GM23248 (cell line): ENCODE measurements at regions not wholly inside any gene's neighbourhood (a gene's known extent, or its start where the extent isn't known, plus 50 kb on each side); places are given as distances from the start of the nearest gene placed in this dataset.

Experiments
- DNase-seq: peaks from one replicate; pipeline ENCODE4 v3.0.0-alpha.2; 2015
- H2AFZ ChIP-seq: fragments of 200-600 bp; sonication (generic); 2 replicates; pipeline ENCODE4 v1.6.1; 2016; ENCODE audit warnings: antibody characterized with exemption
- H3F3A ChIP-seq: fragments of 200-600 bp; sonication (generic); 2 replicates; pipeline ENCODE4 v1.6.1; 2016; ENCODE audit warnings: mild to moderate bottlenecking, antibody characterized with exemption, mixed run types; ENCODE audit not compliant: insufficient read depth
- H3K27ac ChIP-seq: fragments of 200-600 bp; sonication (generic); 2 replicates; pipeline ENCODE4 v1.5.1; 2016; ENCODE audit warnings: mild to moderate bottlenecking
- H3K27me3 ChIP-seq: fragments of 200-600 bp; sonication (generic); replicated peaks from 2 replicates; pipeline ENCODE4 v1.6.1; 2016; ENCODE audit warnings: mild to moderate bottlenecking; ENCODE audit not compliant: insufficient read depth
- H3K36me3 ChIP-seq: fragments of 200-600 bp; sonication (generic); 2 replicates; pipeline ENCODE4 v1.6.1; 2016; ENCODE audit warnings: low read depth, mild to moderate bottlenecking
- H3K4me1 ChIP-seq: fragments of 200-600 bp; sonication (generic); 2 replicates; pipeline ENCODE4 v1.6.1; 2016; ENCODE audit warnings: mild to moderate bottlenecking; ENCODE audit not compliant: insufficient read depth
- H3K4me2 ChIP-seq: fragments of 200-600 bp; sonication (generic); one replicate; pipeline ENCODE4 v1.6.1; 2016; ENCODE audit warnings: mild to moderate bottlenecking; ENCODE audit not compliant: unreplicated experiment
- H3K4me3 ChIP-seq: fragments of 200-600 bp; sonication (generic); 2 replicates; pipeline ENCODE4 v1.5.1; 2016; ENCODE audit warnings: mild to moderate bottlenecking
- H3K79me2 ChIP-seq: fragments of 200-600 bp; sonication (generic); 2 replicates; pipeline ENCODE4 v1.6.1; 2016; ENCODE audit warnings: mild to moderate bottlenecking; ENCODE audit not compliant: insufficient read depth
- H3K9ac ChIP-seq: fragments of 200-600 bp; sonication (generic); 2 replicates; pipeline ENCODE4 v1.6.1; 2016; ENCODE audit warnings: mild to moderate bottlenecking
- H3K9me2 ChIP-seq: fragments of 200-600 bp; sonication (generic); 2 replicates; pipeline ENCODE4 v1.6.1; 2016; ENCODE audit warnings: mixed run types, mild to moderate bottlenecking, moderate library complexity; ENCODE audit not compliant: insufficient read depth
- H3K9me3 ChIP-seq: fragments of 200-600 bp; sonication (generic); one replicate; pipeline ENCODE4 v1.6.1; 2017; ENCODE audit warnings: low read depth
- H4K20me1 ChIP-seq: fragments of 200-600 bp; sonication (generic); 2 replicates; pipeline ENCODE4 v1.6.0; 2016; ENCODE audit not compliant: insufficient read depth
- EZH2 ChIP-seq: fragments of 200-600 bp; sonication (generic); IDR thresholded peaks from 2 replicates; pipeline ENCODE4 v1.6.1; 2018; ENCODE audit warnings: antibody characterized with exemption, mild to moderate bottlenecking; ENCODE audit not compliant: insufficient read depth, poor library complexity, severe bottlenecking
- EZH2phosphoT487 ChIP-seq: fragments of 200-600 bp; sonication (generic); IDR thresholded peaks from 2 replicates; pipeline ENCODE4 v1.6.1; 2018; ENCODE audit warnings: antibody characterized with exemption, moderate library complexity, mild to moderate bottlenecking, low read depth; ENCODE audit not compliant: insufficient read depth
- WGBS, 2 experiments: methylation state at CpG; one replicate each; pipeline ENCODE4 v1.1.6; 2015 to 2017; ENCODE audit warnings: low lambda C conversion rate in 2 of 2, low coverage in 1 of 2; ENCODE audit errors: missing lambda C conversion rate in 2 of 2; 5-methylcytosine and 5-hydroxymethylcytosine counted together
- in situ Hi-C: fragments of 300-500 bp; cut with MboI; formaldehyde crosslinking; loops from 2 replicates; pipeline ENCODE4 v1.15.0; 2020

- Histone ChIP-seq H3K9me2 (no peaks in the 10 kb centered on the region), H3K79me2 (no peaks in the 10 kb centered on the region), H4K20me1 (no peaks in the 10 kb centered on the region), H3K4me1 (no peaks in the 10 kb centered on the region), H3K27me3 (no peaks in the 10 kb centered on the region), H3K9ac (no peak overlapping the region), H3F3A (no peaks in the 10 kb centered on the region), H2AFZ (no peak overlapping the region), H3K27ac (no peak overlapping the region), H3K4me2 (no peak overlapping the region), H3K36me3 (no peaks in the 10 kb centered on the region), H3K4me3 (no peak overlapping the region), H3K9me3 (no peaks in the 10 kb centered on the region)
- no peak for TF ChIP-seq EZH2phosphoT487
- TF ChIP-seq EZH2: no peak
- no peak for DNase-seq
- in situ Hi-C loops: no loop called here
- WGBS, 2 experiments: 37 to 47% methylated on average over 12 to 13 of the region's 15 CpGs
These were observed 380.8 kb upstream of the IMPG1 start for GRCh38 chr6:76453270-76453669.

GRCh38 chr6:76451926-76452709 is 379.7 kb upstream of the IMPG1 start:
- no peaks in the 10 kb centered on the region for H3K36me3 ChIP-seq
- H3K9ac ChIP-seq: no peak overlapping the region
- H3K4me2 ChIP-seq: no peak overlapping the region
- no peaks in the 10 kb centered on the region for H3K4me1 ChIP-seq
- H2AFZ ChIP-seq: no peak overlapping the region
- H3K9me2 ChIP-seq: peaks cover 3% of the 10 kb centered on the region; the same call in 1 of the 2 replicates
- H3K9me3 ChIP-seq: no peaks in the 10 kb centered on the region
- H3K27ac ChIP-seq: no peak overlapping the region
- no peak for DNase-seq
- 46% methylated on average over 20 of the region's 20 CpGs for WGBS, 2 experiments
- H3K27me3 ChIP-seq: no peaks in the 10 kb centered on the region
- H3F3A ChIP-seq: no peaks in the 10 kb centered on the region
- TF ChIP-seq EZH2phosphoT487 (no peak), EZH2 (no peak)
- in situ Hi-C loops: no loop called here
- H4K20me1 ChIP-seq: no peaks in the 10 kb centered on the region
- H3K79me2 ChIP-seq: no peaks in the 10 kb centered on the region
- H3K4me3 ChIP-seq: no peak overlapping the region

GRCh38 chr6:76448109-76448508 is 375.6 kb upstream of the IMPG1 start:
- H3K27me3 ChIP-seq: no peaks in the 10 kb centered on the region
- H3K9ac ChIP-seq: no peak overlapping the region
- TF ChIP-seq EZH2 (no peak), EZH2phosphoT487 (no peak)
- H3K9me2 ChIP-seq: peaks cover 3% of the 10 kb centered on the region; the same call in 1 of the 2 replicates
- in situ Hi-C loops: no loop called here
- no peaks in the 10 kb centered on the region for H4K20me1 ChIP-seq
- H3K4me2 ChIP-seq: no peak overlapping the region
- H3K4me1 ChIP-seq: no peaks in the 10 kb centered on the region
- DNase-seq: no peak
- no peak overlapping the region for H3K27ac ChIP-seq
- no peak overlapping the region for H3K4me3 ChIP-seq
- no peaks in the 10 kb centered on the region for H3K9me3 ChIP-seq
- no peaks in the 10 kb centered on the region for H3K79me2 ChIP-seq
- no peaks in the 10 kb centered on the region for H3F3A ChIP-seq
- H2AFZ ChIP-seq: no peak overlapping the region
- H3K36me3 ChIP-seq: no peaks in the 10 kb centered on the region
- WGBS, 2 experiments: 0% methylated on average over 1 of the region's 1 CpG

GRCh38 chr6:76441875-76442274 is 369.4 kb upstream of the IMPG1 start:
- in situ Hi-C loops: no loop called here
- no peaks in the 10 kb centered on the region for H3F3A ChIP-seq
- 25 to 32% methylated on average over 3 of the region's 3 CpGs for WGBS, 2 experiments
- no peaks in the 10 kb centered on the region for H3K9me2 ChIP-seq
- no peaks in the 10 kb centered on the region for H3K27me3 ChIP-seq
- no peaks in the 10 kb centered on the region for H4K20me1 ChIP-seq
- no peak overlapping the region for H3K4me2 ChIP-seq
- no peaks in the 10 kb centered on the region for H3K9me3 ChIP-seq
- no peaks in the 10 kb centered on the region for H3K4me1 ChIP-seq
- H3K36me3 ChIP-seq: no peaks in the 10 kb centered on the region
- TF ChIP-seq EZH2phosphoT487 (no peak), EZH2 (no peak)
- no peak overlapping the region for H3K4me3 ChIP-seq
- no peak for DNase-seq
- H3K79me2 ChIP-seq: no peaks in the 10 kb centered on the region
- H2AFZ ChIP-seq: no peak overlapping the region
- no peak overlapping the region for H3K9ac ChIP-seq
- no peak overlapping the region for H3K27ac ChIP-seq
